ENCODE measurements at regions not wholly inside any gene's neighbourhood (a gene's known extent, or its start where the extent isn't known, plus 50 kb on each side); places are given as distances from the start of the nearest gene placed in this dataset.
"Not testable (repeated sequence)": the region's sequence is repeated elsewhere in the genome, so short reads cannot be mapped to it uniquely, and the experiment has no call there.

DNA sequence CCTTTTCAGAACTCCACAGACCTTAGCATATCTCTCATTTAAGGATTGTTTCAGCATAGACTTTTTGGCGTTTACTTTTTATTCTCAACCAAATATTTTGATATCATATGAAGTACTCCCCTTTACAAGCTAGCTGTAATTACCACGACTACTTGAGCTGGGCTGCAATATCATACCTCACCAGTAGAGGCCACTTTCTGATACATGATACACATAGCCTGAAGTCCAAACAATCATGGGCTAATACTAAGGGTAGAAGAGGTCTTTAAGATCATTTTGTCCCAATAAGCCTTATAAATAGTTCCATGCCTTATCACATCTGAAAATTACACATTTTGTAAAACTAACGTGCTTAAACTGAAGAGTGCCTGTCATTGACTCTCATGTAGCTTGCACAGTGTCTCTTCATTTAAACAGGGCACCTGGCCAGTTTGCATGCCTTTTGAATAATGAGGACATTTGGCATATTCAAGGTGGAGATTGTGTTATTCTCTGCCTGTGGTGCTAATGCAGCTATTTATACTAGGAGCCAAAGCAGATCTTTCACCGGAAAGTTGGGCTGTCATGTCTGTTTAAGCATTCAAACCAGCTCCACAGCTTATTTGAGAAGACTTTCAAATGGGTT lies 403.7 kb upstream of the ZMIZ1 start:
- Histone ChIP-seq H3K36me3 (no peaks in the 10 kb centered on the region), H3K27me3 (no peaks in the 10 kb centered on the region), H3K27ac (no peak overlapping the region), H3K9me3 (no peaks in the 10 kb centered on the region), H3K4me1 (no peaks in the 10 kb centered on the region), H3K4me3 (no peak overlapping the region)
- in situ Hi-C loops (cut with MboI; ENCODE audit: low sequenced_read_pairs in 4 of 4) (loop anchor here (25.0 kb wide), 4 partner anchors 428 to 603 kb away; no protein-coding TSS in a partner anchor), intact Hi-C loops (cut with DNase I; ENCODE audit: low total_unique reads) (no loop called here)
- TF ChIP-seq CTCF (IDR thresholded peaks at IDR 0.05 in 4 of 5, conservative IDR thresholded peaks at IDR 0.05 in 1 of 5) (peak; percentile 39 to 65 (median 52)), POLR2A (IDR thresholded peaks at IDR 0.05) (no peak)
- DNase-seq (no peak), ATAC-seq (peak in 1 of 2 donors; percentile 72)

DNA sequence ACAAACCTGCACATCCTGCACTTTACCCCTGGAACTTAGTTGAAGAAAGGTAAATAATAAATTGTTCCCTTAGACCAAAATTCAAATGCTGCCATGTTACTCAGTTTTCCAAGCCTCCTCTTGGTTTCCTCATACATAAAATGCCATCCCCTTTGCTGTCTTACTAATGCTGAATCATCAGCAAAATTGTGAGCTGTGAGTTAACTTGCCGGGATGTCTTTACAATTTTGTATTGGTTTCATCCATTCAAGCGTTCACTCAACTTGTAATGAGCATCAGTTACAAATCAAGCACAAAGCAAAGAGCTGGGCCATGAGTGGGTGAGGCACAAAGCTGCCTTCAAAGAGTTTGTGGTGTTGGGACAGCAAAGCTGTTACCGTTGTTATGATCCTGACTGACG lies 395.8 kb upstream of the ZMIZ1 start:
- in situ Hi-C loops (cut with MboI; ENCODE audit: low sequenced_read_pairs in 4 of 4): loop anchor here (25.0 kb wide), 4 partner anchors 436 to 611 kb away; no protein-coding TSS in a partner anchor
- intact Hi-C loops (cut with DNase I; ENCODE audit: low total_unique reads): no loop called here
- TF ChIP-seq POLR2A (IDR thresholded peaks at IDR 0.05) (no peak), CTCF (IDR thresholded peaks at IDR 0.05 in 4 of 5, conservative IDR thresholded peaks at IDR 0.05 in 1 of 5) (no peak)
- Histone ChIP-seq H3K27ac (no peak overlapping the region), H3K4me3 (no peak overlapping the region), H3K9me3 (no peaks in the 10 kb centered on the region), H3K36me3 (no peaks in the 10 kb centered on the region), H3K27me3 (no peaks in the 10 kb centered on the region), H3K4me1 (no peaks in the 10 kb centered on the region)
- ATAC-seq (no peak), DNase-seq (no peak)

DNA sequence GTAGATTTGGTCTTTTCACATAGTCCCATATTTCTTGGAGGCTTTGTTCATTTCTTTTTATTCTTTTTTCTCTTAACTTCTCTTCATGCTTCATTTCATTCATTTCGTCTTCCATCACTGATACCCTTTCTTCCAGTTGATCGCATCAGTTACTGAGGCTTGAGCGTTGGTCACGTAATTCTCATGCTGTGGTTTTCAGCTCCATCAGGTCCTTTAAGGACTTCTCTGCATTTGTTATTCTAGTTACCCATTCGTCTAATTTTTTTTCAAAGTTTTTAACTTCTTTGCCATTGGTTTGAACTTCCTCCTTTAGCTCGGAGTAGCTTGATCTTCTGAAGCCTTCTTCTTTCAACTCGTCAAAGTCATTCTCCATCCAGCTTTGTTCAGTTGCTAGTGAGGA lies 387.6 kb upstream of the ZMIZ1 start:
- H3K4me1 ChIP-seq; H3K27ac ChIP-seq; ATAC-seq; H3K4me3 ChIP-seq; H3K27me3 ChIP-seq; intact Hi-C loops (cut with DNase I; ENCODE audit: low total_unique reads); in situ Hi-C loops (cut with MboI; ENCODE audit: low sequenced_read_pairs in 4 of 4); DNase-seq; H3K36me3 ChIP-seq; H3K9me3 ChIP-seq: not testable (repeated sequence)

DNA sequence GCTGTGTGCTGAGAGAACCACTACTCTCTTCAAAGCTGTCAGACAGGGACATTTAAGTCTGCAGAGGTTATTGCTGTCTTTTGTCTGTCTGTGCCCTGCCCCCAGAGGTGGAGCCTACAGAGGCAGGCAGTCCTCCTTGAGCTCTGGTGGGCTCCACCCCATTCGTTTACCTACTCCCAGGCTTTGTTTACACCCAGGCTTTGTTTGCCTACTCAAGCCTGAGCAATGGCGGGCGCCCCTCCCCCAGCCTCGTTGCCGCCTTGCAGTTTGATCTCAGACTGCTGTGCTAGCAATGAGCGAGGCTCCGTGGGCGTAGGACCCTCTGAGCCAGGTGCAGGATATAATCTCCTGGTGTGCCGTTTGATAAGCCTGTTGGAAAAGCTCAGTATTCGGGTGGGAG lies 386.8 kb upstream of the ZMIZ1 start:
- H3K27ac ChIP-seq; H3K36me3 ChIP-seq; in situ Hi-C loops (cut with MboI; ENCODE audit: low sequenced_read_pairs in 4 of 4); ATAC-seq; H3K9me3 ChIP-seq; intact Hi-C loops (cut with DNase I; ENCODE audit: low total_unique reads); H3K27me3 ChIP-seq; H3K4me1 ChIP-seq; DNase-seq; H3K4me3 ChIP-seq: not testable (repeated sequence)

DNA sequence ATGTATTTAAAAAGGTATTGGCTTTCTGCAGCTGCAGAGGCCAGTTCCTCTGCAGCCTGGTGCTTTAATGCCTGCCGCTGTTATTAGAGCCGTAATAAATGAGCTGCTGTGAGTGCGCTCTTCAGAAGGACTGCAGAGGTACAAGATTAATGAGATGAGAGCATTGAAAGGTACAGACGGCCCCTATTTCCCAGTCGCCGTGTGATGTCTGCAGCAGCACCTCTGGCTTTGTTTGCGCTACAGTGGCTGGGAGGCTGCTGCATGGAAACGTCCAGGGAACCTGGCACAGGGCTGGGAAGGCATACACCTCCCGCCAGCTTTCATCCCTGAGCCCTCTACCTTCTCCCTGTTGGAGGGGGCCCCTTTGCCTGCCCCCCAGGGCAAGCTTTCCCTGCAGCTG lies 383.8 kb upstream of the ZMIZ1 start:
- H3K27me3 ChIP-seq: no peaks in the 10 kb centered on the region
- peaks cover 0 to 12% of the 10 kb centered on the region in 2 donors for H3K4me1 ChIP-seq
- intact Hi-C loops (cut with DNase I; ENCODE audit: low total_unique reads) (no loop called here), in situ Hi-C loops (cut with MboI; ENCODE audit: low sequenced_read_pairs in 4 of 4) (no loop called here)
- DNase-seq: no peak
- no peak for TF ChIP-seq CTCF (IDR thresholded peaks at IDR 0.05 in 4 of 5, conservative IDR thresholded peaks at IDR 0.05 in 1 of 5)
- no peak for TF ChIP-seq POLR2A (IDR thresholded peaks at IDR 0.05)
- H3K27ac ChIP-seq: no peak overlapping the region
- no peak for ATAC-seq
- no peaks in the 10 kb centered on the region for H3K9me3 ChIP-seq
- H3K36me3 ChIP-seq: no peaks in the 10 kb centered on the region
- H3K4me3 ChIP-seq: no peak overlapping the region

Data from gastrocnemius medialis (tissue), 4 donors.